ENCODE measurements at regions not wholly inside any gene's neighbourhood (a gene's known extent, or its start where the extent isn't known, plus 50 kb on each side); places are given as distances from the start of the nearest gene placed in this dataset.
"Not testable (repeated sequence)": the region's sequence is repeated elsewhere in the genome, so short reads cannot be mapped to it uniquely, and the experiment has no call there.

DNA sequence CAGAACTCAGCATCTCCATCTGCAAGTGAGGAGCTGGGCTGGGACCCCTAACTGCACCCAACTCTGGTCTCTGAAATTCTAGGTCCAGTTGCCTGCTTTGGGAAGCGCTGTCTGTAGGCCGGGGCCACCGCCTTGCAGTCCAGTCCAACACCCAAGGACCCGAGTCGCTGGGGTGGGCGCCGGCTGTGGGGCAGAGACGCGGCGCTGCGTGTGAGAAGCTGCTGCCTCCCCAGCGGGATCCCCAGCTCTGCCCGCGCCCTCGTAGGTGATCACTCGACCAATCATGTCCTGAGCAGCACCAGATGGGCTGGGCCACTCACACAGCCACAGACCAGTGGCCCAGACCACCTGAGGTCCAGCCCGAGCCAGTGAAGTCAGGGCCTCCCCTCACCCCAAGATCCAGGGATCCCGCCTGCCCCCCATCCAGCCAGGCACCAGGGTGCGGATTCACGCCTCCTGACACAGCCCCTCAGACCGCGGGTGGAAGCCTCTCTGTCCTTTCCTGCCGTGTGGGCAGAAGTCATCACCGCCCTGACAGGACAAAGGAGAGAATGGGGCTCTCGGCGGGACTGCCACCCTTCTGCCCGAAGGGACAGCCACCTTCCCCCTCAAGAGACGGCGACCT lies 67.4 kb upstream of the ADGRA1 start:
- DNase-seq = no peak

DNA sequence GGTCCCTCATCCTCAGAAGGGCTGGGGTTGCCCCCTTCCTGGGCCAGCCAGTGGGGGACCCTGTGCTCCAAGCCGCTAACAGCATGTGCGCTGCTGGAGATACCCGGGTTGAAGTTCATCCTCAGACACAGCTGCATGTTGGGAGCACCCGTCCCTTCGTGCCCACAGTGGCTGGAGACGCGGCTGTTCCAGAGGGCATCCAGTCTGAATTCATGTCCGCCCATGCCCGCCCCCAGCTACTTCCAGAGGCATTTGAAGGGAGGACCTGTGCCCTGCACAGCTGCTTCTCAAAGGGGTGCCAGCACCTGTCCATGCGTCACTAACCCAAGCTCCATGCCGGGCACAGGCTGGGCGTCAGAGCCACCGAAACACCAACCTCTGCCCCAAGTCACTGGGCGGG lies 68.1 kb upstream of the ADGRA1 start:
- DNase-seq = no peak

DNA sequence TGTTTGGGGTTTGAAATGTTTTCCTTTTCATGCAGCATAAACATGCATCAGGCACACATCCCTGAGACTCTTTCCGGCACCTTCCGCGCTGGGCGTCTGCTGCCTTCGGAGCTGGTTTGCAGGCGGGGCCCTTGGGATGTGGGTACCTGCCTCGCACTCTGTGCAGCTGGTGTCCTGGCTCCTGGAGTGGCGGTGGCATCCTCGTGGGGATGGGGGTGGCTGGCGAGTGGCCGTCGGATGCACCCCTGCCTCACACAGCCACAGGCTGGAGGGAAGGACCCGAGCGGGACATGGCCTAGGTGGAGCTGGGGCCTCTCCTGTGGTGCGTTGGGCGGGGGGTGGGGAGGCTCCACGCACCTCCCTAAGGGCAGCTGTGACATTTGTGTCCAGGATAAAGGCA lies 68.5 kb upstream of the ADGRA1 start:
- no peak for DNase-seq

DNA sequence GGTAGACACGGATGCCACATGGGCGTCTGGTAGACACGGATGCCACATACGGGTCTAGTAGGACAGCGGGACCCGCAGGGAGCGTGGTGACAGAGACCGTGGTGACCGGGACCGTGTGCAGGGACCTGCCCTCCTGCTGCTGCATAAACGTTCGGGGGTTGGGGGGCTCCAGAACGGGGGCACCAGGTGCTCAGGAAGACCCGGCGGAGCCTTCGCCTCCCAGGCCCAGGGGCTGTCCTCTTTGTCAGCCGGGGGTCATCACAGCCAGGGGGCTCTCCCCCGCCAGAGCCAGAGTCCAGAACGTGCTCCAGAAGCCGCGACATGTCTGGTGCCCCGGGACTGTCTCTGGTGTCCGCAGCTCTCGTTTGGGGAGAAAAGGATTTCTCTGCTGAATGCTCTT lies 69.2 kb upstream of the ADGRA1 start:
- no peak for DNase-seq

DNA sequence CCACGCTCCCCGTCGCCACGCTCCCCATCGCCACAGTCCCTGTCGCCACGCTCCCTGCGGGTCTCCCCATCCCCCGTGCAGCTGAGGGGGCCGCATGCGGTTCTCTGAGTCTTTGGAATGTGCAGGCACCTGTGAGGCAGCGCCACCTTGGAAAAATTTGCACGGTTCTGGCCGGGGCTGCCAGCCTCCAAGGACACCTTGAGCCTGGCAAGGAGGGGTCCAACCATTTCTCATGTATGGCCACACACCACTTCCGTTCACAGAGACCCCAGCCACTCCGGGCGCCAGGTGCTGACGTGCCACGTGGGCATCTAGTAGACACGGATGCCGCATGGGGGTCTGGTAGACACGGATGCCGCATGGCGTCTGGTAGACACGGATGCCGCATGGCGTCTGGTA lies 70.5 kb upstream of the ADGRA1 start:
- DNase-seq = no peak

DNA sequence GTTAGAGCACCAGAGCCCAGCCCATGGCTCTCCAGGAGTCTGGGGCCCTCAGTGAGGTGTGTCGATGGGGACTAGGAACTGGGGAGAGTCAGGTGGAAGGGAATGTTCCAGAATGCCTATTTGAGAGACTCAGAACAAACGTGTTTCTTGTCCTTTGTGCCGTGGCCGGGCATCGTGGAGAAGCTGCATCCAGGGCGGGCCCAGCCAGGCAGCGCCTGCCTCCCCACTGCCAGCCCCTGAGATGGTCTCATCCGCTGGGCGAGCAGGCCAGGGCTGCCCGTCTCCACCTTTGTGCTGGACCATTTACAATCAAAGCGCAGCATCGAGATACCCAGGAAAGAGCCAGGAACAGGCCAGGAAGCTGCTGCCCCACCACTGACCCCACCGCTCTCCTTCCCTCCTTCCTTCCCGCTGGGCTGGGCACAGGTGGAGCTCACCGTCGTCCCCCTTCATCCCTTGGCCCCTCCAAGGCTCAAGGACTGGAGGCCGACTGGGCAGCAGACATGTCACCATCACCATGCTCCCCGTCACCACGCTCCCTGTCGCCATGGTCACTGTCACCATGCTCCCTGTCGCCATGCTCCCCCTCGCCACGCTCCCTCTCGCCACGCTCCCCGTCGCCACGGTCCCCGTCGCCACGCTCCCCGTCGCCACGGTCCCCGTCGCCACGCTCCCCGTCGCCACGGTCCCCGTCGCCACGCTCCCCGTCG lies 71.1 kb upstream of the ADGRA1 start:
- DNase-seq = no peak

DNA sequence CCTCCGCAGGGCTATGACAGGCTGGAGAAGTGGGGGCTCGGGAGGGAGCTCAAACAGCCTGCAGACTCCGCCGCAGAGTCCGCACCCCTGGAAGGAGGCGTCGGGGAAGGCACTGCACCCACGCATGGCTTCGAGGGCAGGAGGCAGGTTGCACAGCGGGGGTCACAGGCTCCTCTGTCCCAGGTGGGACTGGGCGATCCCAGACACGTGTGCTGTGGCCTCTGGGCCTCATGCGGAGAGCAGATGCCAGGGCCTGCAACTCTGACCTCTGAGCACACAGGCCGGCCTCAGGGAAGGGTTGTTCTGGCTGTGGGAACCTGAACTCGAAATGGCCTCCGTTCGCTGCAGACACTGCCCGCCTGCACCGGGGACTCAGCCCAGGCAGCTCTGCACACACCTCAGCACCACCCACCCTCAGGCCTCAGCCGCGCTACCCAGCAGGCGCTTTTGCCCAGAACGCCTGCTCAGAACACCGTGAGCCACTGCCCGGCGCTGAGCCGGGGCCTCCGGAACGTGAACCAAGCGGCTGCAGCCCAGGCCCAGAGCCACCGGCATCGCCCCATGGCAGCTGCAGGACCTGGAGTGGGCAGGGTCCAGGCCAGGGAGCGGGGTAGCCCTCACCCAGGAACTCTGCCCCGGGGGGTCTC lies 71.8 kb upstream of the ADGRA1 start:
- DNase-seq = no peak

DNA sequence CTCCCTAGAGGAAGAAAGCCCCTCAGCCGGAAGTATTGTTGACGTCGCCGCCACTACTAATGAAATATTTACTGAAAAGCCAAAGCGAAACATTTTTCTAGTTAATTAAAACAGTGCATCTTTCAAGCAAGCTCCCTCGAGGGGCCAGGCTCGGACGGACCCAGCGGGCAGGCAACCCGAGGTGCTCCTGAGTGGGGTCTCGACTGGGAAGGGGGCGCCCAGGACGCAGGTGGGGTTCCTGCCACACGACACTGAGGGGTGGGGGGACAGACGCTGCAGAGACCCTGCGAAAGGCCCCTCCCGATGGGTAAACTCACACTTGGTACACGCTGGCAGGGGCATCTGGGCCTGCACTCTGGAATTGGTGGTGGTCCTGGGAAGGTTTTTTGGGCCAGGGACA lies 72.4 kb upstream of the ADGRA1 start:
- no peak for DNase-seq

DNA sequence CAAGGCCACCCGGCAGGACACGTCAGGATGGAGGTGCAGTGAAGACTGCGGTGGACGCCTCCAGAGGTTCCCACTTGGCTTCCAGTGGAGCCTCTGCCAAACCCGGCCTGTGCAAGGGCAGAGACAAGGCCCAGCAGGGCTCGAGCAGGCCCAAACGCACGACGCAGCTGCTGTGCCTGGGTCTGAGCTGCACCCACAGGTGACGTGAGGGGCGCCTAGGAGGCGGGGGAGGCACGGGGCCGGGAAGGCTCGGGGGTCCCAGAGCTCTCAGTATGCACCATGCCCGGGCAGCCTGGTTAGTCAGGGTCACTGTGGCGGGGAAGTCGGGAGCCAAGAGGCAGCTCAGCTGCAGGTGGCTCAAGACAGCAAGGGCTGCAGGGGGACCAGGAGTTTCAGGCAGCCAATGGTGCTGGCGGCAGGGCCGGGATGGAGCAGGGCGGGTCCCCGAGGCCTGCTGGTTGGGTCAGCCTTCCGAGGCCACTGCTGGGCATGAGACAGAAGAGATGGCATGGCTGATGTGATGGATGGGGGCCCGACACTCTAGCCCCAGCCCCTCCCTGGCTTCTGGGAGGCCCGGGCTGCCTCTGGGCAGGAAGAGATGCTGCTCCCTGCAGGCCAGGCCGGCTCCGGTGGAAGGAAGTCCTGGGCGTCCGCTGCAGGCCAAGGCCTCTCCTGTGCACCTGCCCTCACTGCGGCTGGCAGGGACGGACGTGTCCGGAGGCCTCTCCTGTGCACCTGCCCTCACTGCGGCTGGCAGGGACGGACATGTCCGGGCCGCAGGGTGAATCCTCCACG lies 72.2 kb upstream of the CFAP46 start:
- no peak for DNase-seq

DNA sequence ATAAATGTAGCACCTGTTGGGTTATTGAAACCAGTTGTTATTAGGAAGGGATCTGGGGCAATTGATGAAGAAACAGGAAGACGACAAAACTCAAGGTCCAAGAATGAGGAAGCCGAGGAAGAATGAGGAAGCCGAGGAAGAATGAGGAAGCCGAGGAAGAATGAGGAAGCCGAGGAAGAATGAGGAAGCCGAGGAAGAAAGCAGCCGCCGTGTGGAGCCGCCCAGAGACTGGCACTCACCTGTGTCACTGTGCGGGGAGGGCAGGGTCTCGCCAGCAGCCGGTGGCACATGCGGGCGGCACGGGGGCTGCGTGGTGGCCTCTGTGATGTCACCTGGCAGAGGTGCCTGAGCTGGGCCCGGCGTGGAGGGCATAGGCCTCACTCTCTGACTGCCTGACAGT lies 71.1 kb upstream of the CFAP46 start:
- no peak for DNase-seq

DNA sequence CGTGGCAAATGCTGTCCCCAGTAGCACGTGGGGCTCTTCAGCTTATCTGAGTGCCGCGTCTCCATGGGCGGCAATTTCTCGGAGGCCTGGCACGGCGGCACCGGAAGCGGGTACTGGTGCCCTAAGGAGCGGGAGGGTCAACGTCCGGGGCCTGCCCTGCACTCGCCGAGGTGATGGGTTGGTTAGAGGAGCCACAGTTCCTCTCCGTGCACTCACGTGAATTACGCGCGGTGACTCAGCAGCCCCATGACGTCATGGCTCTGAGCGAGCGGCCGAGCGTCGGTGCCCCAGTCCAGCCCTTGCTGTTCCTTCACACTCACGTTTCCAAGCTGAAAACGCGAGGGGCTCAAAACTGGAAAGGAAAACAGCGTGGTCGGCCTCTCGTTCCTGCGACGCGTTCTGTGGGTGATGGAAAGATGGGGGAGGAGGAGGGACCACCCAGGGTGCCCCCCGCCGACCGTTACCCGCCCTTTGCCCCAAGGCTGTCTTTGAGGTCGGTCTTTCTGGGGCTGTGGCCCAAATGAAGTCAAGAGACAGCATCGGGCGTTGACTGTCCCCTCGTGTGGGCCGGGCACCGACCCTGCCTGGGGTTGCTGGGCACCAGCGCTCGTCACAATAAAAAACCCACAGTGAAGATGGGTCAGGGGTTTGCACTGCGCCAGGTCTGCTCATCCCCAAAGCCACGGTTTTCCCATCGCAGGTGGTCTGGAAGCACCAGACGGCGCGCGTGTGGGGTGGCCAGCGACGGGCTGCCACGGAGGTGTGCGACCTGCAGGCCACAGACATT lies 70.4 kb upstream of the CFAP46 start:
- no peak for DNase-seq

DNA sequence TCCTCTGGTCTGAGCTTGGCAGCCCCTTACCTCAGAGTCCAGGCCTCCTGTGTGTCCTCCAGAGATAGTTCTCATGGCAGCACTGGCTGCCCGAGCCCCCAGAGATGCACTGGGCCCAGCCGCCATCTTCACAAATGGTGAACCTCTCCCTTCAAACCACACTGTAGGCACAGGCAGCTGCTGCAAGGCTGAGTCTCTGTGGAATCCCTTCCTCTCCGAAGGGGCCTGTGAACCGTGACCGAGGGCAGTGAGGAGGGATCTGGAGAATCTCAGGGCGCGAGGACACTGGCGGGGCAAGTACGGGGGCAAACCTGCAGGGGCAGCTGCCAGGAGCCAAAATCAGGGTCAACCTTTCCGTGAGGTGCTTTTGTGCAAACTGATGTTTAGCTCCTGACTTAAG lies 69.5 kb upstream of the CFAP46 start:
- DNase-seq = no peak

DNA sequence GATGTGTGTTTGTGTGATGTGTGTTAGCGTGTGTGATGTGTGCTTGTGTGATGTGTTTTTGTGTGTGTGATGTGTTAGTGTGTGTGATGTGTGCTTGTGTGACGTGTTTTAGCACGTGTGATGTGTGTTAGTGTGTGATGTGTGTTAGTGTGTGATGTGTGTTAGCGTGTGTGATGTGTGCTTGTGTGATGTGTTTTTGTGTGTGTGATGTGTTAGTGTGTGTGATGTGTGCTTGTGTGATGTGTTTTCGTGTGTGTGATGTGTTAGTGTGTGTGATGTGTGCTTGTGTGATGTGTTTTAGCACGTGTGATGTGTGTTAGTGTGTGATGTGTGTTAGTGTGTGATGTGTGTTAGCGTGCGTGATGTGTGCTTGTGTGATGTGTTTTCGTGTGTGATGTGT lies 69.0 kb upstream of the CFAP46 start:
- not testable (repeated sequence) for DNase-seq

DNA sequence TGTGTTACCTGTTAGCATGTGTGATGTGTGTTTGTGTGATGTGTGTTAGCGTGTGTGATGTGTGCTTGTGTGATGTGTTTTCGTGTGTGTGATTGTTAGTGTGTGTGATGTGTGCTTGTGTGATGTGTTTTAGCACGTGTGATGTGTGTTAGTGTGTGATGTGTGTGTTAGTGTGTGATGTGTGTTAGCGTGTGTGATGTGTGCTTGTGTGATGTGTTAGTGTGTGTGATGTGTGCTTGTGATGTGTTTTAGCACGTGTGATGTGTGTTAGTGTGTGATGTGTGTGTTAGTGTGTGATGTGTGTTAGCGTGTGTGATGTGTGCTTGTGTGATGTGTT lies 68.4 kb upstream of the CFAP46 start:
- not testable (repeated sequence) for DNase-seq

DNA sequence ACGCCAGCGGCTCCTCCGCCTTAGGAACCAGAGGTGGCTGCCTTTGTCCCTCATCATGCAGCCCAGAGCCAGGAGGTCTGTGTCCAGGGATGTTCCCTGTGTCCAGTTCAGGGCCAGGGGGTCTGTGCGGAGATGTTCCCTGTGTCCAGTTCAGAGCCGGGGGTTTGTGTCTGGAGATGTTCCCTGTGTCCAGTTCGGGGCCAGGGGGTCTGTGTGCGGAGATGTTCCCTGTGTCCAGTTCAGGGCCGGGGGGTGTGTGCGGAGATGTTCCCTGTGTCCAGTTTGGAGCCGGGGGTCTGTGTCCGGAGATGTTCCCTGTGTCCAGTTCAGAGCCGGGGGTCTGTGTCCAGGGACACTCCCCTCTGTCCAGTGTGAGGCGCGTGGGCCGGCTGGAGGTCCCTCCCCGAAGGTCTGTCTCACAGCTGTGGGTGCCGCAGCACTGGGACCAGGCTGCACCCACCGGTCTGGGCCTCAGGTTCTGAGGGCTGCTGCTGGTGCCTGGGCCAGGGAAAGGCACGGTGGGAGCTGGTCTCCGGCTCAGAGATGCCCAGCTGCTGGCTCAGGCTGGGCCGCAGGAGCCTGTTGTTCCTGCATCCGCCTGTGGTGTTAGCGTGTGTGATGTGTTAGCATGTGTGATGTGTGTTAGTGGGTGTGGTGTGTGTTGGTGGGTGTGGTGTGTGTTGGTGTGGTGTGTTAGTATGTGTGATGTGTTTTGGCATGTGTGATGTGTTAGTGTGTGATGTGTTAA lies 67.9 kb upstream of the CFAP46 start:
- DNase-seq = no peak

DNA sequence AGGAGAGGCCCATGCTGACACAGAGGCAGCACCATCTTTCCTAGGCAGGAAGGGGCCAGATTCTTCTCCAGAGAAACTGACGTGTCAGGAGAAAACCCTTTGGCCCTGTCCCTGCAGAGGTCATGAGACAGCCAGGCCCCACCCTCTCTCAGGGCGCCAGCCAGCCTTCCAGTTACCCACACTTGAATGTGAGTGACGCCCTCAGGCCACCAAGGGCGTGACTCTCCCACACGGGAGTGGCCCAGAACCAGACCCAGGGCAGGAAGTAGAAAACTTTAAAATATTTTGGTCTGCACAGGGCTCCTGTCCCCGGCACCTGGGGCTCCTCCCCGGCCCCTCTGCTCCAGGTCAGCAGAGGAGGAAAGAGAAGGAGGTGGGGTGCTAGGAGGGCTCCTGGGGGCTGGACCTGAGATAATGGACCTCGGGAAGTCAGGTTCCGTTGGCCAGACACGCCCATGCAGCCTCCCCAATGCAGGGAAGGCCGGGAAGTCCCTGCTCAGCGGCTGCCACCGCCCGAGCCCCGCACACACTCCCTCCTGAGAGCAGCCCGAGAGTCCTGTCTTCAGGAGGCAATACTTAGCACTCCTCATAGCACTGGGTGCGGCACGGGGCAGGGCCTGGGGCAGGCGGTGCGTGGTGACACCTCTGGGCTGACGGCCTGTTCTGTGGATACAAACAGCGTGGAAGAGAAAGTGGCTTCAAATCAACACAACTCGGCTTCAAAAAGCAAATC lies 67.0 kb upstream of the CFAP46 start:
- DNase-seq = no peak

DNA sequence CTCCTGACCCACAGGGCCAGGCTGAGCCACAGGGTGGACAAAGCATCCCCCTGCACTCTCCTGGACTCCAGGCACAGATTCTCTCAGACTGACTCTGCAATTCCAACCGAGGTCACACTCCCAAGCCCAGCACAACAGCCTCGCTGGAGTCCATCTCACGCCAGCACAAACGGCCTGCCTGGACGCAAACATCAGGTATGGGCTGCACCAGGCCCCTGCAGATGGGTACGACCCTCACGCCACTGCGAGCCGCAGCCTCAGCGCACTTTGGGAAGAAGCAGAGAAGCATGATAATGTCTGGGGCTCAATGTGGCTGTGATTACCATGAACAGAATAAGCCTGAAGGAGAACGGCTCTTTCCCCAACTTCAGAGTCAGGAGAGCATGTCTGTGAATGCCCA lies 66.4 kb upstream of the CFAP46 start:
- no peak for DNase-seq

DNA sequence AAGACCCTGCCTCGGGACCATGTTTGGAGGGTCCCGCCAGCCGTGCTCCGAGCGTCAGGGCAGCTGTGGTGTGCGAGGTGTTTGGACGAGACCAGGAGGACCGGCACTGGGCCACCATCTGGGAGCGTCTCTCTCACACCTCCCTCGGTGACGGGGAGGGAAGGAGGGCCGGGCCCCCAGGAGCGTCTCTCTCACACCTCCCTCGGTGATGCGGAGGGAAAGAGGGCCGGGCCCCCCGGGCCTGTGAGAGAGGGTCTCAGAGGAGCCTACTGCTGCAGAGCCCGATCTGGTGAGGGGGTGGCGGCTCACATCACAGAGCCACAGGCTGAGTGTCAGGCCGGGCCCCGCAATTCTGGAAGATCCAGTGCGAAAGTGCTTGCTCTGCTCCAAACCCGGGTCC lies 65.8 kb upstream of the CFAP46 start:
- DNase-seq = no peak

DNA sequence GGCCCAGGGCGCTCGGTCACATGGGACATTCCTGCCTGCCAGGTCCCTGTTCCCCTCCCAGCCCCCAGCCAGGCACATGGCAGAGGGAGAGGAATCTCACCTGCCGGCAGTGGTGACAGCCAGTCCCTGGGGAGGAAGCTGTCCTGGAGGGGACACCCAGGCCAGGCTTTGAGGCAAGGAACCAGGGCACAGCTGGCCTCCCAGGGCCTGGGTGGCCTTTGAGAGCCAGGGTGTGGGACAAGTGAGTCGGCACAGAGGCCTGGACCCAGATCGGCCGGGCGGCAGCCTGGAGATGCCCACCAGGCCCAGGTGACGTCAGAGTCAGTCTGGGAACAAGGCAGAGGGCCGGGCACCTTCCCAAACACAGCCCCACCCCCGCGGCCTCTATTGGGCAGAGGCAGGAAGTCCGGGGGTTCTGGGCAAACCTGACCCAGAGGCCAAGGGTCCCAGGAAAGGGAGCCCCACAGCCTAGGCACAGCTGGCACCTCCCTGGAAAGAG lies 65.0 kb upstream of the CFAP46 start:
- no peak for DNase-seq

DNA sequence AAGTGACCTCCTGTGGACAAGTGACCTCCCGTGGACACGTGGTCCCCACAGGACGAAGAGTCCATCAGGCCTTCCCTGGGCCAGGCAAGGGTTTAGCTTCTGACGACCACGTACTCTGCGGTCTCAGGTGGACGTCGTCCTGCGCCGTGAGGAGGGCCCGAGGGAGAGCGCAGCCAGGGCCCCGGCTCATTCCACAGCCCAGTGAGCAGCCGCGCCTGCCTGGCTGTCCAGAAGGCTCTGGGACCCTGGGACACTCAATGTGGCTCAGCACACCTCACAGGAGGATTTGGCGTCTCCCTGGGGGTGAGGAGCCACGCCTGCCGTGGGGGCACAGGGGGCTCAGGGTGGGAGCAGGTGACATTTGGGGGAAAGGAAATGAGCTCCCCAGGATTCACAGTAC lies 64.4 kb upstream of the CFAP46 start:
- DNase-seq = no peak

DNA sequence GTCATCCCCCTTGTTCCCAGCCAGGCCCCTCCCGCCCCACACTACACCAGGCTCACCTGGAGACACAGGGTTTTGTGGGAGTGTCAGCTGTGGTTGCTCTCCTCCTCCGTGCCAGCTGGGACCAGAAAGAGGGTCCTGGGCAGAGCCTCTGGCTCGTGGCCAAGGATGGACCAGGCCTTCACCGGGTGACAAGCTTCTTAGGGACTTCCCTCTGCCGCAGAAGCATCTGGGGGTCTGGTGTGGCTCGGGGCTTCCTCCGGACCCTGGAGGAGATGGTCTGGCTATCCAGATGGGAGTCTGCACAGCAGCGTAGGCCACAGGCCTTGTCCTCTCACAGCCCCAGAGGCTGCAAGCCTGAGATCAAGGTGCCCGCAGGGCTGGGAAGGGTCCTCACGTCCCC lies 63.8 kb upstream of the CFAP46 start:
- no peak for DNase-seq

Measured in fibroblast of skin of back (primary cell).